DOHH2 (cell line): ENCODE measurements at regions not wholly inside any gene's neighbourhood (a gene's known extent, or its start where the extent isn't known, plus 50 kb on each side); places are given as distances from the start of the nearest gene placed in this dataset.

Experiments used
- CTCF ChIP-seq: fragments of 200-600 bp; sonication (generic); IDR thresholded peaks from one replicate; pipeline ENCODE4 v1.5.1; 2014; ENCODE audit warnings: antibody characterized with exemption, mild to moderate bottlenecking, low read depth, low read length; ENCODE audit not compliant: poor library complexity, severe bottlenecking
- EZH2phosphoT487 ChIP-seq: fragments of 200-600 bp; sonication (generic); IDR thresholded peaks from 2 replicates; pipeline ENCODE4 v1.6.1; 2017; ENCODE audit warnings: borderline replicate concordance, mild to moderate bottlenecking, antibody characterized with exemption, low read length, moderate library complexity, mixed read lengths

GRCh38 chr6:130671119-130671518 lies 156.1 kb upstream of the SMLR1 start:
- TF ChIP-seq CTCF (no peak), EZH2phosphoT487 (no peak)
